ENCODE measurements at regions not wholly inside any gene's neighbourhood (a gene's known extent, or its start where the extent isn't known, plus 50 kb on each side); places are given as distances from the start of the nearest gene placed in this dataset.

GRCh38 chr12:116390401-116391335 is 113.2 kb upstream of the MED13L start:
- H3K4me3 Mint-ChIP-seq, result no peak overlapping the region
- ChIA-PET POLR2A (no interaction called here), CTCF (no interaction called here)
- DNase-seq (no peak), ATAC-seq (no peak)
- no peaks in the 10 kb centered on the region for H3K9me3 Mint-ChIP-seq
- H3K4me1 Mint-ChIP-seq (ENCODE audit: low read depth), result peaks cover 8% of the 10 kb centered on the region
- intact Hi-C loops (cut with micrococcal nuclease), result no loop called here
- H3K27me3 Mint-ChIP-seq, result no peaks in the 10 kb centered on the region
- no peaks in the 10 kb centered on the region for H3K36me3 Mint-ChIP-seq (ENCODE audit: low read depth)
- TF ChIP-seq, protein P1, sequence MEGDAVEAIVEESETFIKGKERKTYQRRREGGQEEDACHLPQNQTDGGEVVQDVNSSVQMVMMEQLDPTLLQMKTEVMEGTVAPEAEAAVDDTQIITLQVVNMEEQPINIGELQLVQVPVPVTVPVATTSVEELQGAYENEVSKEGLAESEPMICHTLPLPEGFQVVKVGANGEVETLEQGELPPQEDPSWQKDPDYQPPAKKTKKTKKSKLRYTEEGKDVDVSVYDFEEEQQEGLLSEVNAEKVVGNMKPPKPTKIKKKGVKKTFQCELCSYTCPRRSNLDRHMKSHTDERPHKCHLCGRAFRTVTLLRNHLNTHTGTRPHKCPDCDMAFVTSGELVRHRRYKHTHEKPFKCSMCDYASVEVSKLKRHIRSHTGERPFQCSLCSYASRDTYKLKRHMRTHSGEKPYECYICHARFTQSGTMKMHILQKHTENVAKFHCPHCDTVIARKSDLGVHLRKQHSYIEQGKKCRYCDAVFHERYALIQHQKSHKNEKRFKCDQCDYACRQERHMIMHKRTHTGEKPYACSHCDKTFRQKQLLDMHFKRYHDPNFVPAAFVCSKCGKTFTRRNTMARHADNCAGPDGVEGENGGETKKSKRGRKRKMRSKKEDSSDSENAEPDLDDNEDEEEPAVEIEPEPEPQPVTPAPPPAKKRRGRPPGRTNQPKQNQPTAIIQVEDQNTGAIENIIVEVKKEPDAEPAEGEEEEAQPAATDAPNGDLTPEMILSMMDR (IDR thresholded peaks at IDR 0.05), result no peak
- H3K27ac Mint-ChIP-seq, result no peak overlapping the region

DNA sequence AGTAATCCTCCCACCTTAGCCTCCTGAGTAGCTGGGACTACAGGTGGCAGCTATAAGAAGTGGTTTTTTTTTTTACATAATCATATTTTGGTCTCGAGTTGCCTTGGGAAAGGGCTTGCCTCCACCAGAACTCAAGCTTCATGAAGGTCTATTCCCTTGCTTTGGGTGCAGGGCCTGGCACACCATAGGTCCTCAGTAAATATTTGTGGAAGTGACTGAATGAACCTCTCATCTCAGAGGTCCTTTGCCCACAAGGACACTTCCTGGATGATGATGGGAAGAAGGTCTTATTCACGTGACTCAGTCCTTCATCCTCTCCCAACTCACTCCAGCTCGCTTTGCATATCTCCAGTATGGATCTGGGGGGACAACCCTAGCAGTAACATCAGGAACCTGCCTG is 114.0 kb upstream of the MED13L start:
- Mint-ChIP-seq H3K4me1 (ENCODE audit: low read depth) (peaks cover 8% of the 10 kb centered on the region), H3K4me3 (no peak overlapping the region), H3K27ac (no peak overlapping the region), H3K36me3 (ENCODE audit: low read depth) (no peaks in the 10 kb centered on the region), H3K9me3 (no peaks in the 10 kb centered on the region), H3K27me3 (no peaks in the 10 kb centered on the region)
- ChIA-PET CTCF (no interaction called here), POLR2A (no interaction called here)
- no peak for DNase-seq
- TF ChIP-seq, protein P1 (IDR thresholded peaks at IDR 0.05), result no peak
- ATAC-seq, result no peak
- intact Hi-C loops (cut with micrococcal nuclease), result no loop called here

DNA sequence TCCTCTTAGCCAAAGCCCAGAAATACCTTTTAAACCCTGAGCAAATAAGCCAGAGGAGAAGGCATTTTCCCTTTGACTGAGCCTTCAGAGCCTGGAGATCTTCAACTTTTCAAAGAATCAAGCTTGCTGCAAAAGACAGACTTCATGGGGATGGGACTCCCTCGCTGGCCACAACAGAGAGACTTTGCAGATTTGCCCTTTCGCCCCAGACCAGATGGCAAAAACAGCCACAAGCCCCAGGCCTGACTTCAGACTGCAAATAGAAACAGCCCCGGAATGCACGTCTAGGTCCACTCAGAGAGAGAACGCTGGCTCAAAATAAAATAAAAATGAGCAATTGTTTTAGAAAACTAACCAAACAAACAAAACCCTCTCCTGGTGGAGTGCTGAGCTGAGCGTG is 114.6 kb upstream of the MED13L start:
- DNase-seq, result no peak
- intact Hi-C loops (cut with micrococcal nuclease), result no loop called here
- no peaks in the 10 kb centered on the region for H3K36me3 Mint-ChIP-seq (ENCODE audit: low read depth)
- ChIA-PET POLR2A (no interaction called here), CTCF (no interaction called here)
- no peak for ATAC-seq
- no peaks in the 10 kb centered on the region for H3K9me3 Mint-ChIP-seq
- TF ChIP-seq, protein P1 (IDR thresholded peaks at IDR 0.05), result no peak
- H3K4me3 Mint-ChIP-seq, result no peak overlapping the region
- no peaks in the 10 kb centered on the region for H3K27me3 Mint-ChIP-seq
- H3K4me1 Mint-ChIP-seq (ENCODE audit: low read depth), result peaks cover 8% of the 10 kb centered on the region
- H3K27ac Mint-ChIP-seq, result no peak overlapping the region

DNA sequence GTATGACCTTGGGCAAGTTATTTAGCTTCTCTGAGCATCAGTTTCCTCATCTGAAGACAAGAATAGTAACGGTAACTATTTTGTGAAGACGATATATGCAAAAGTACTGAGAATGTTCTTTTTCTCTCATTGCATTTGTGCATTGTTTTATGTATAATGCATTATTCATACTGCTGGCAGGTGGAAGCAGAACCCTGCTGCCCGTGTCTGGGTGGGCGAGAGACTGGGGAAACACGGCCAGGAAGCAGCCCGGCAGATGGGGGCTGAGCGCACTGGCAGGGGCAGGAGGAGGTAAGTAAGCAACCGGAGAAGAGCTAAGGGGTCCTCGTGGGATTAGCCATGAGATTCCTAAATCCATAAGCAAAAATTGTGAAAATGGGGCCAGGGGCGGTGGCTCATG is 115.8 kb upstream of the MED13L start:
- POLR2A ChIA-PET, result interaction anchor here (1.1 kb wide), 1 partner anchor 1481 kb away, joined by 4 read pairs; no protein-coding TSS in a partner anchor
- Mint-ChIP-seq H3K27ac (no peak overlapping the region), H3K9me3 (no peaks in the 10 kb centered on the region), H3K36me3 (ENCODE audit: low read depth) (no peaks in the 10 kb centered on the region), H3K27me3 (no peaks in the 10 kb centered on the region), H3K4me1 (ENCODE audit: low read depth) (peaks cover 8% of the 10 kb centered on the region), H3K4me3 (no peak overlapping the region)
- intact Hi-C loops (cut with micrococcal nuclease), result no loop called here
- CTCF ChIA-PET, result no interaction called here
- ATAC-seq (no peak), DNase-seq (no peak)
- TF ChIP-seq, protein P1 (IDR thresholded peaks at IDR 0.05), result no peak

DNA sequence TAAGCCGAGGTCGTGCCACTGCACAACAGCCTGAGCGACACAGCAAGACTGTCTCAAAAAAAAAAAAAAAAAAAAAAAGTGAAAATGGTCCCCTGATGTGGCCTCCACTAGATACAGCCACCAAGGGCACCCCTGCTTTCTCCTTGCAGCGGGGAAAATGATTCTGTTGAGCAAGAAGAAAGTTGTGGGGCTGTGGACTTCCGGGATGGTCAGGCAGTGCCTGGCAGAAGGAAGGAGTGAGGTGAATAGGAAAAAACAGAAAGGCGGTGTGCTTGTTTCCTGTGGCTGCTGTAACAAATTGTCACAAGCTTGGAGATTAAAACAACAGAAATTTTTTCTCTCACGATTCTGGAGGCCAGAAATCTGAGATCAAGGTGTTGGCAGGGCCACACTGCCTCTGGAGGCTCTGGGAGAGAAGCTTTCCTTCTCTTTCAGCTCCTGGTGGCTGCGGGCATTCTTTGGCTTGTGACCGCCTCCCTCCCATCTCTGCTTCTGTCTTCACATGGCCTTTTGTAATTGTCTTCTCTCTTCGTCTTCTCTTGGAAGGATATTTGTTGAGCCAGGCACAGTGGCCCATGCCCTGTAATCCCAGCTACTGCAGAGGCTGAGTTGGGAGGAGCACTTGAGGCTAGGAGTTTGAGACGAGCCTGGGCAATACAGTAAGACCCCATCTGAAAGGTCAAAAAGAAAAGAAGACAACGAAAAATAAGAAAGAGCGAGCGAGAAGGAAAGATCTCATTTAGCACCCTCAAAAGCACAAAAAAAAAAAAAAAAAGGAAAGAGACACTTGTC is 116.6 kb upstream of the MED13L start:
- DNase-seq (no peak), ATAC-seq (peak; percentile 45)
- Mint-ChIP-seq H3K4me3 (no peak overlapping the region), H3K27me3 (peaks cover under 1% of the 10 kb centered on the region), H3K27ac (no peak overlapping the region), H3K9me3 (peaks cover 5% of the 10 kb centered on the region), H3K36me3 (ENCODE audit: low read depth) (no peaks in the 10 kb centered on the region), H3K4me1 (ENCODE audit: low read depth) (peaks cover 8% of the 10 kb centered on the region)
- TF ChIP-seq, protein P1 (IDR thresholded peaks at IDR 0.05), result no peak
- intact Hi-C loops (cut with micrococcal nuclease), result no loop called here
- POLR2A ChIA-PET, result interaction anchor here (1.1 kb wide), 1 partner anchor 1480 kb away, joined by 4 read pairs; no protein-coding TSS in a partner anchor
- CTCF ChIA-PET, result no interaction called here
